Adrenal gland (tissue), 5 donors: ENCODE measurements at regions not wholly inside any gene's neighbourhood (a gene's known extent, or its start where the extent isn't known, plus 50 kb on each side); places are given as distances from the start of the nearest gene placed in this dataset.

Experiments
- POLR2A ChIP-seq, 2 donors: fragments of 450-650 bp; IDR thresholded peaks; one replicate each; pipeline ENCODE4 v1.6.1; 2017; ENCODE audit warnings: antibody characterized with exemption in 2 of 2, mild to moderate bottlenecking in 2 of 2, moderate library complexity in 1 of 2
- TF ChIP-seq, protein P1 (sequence below), 6 experiments: fragments of 450-650 bp in 4 of 6; fragments of 200-600 bp in 2 of 6; sonication (generic) in 1 of 6; IDR thresholded peaks; 1 replicate in 5 of 6; 2 replicates in 1 of 6; pipeline versions ENCODE4 v1.5.1 to v1.8.0; 2016 to 2021; ENCODE audit warnings: antibody characterized with exemption in 6 of 6, mild to moderate bottlenecking in 2 of 6, moderate library complexity in 1 of 6
- donor health status: DM: no; HTN: no; CAD: no.

DNA sequence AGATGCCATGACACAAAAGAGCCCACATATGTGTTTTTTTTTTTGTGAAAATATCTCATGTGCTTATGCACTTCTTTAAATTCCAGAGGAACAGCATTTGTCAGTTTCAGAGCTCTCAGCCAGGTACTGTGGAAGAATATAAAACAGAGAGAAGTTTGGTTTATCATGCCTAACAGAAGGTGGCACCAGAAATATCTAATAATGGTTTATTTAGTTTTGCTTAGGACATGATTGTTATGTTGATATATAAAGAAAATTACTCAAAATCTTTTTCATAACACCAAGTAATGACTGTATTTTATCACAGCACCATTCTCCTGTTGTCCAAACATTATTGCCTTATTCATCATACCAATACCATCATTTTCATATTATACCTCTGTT, 455.6 kb upstream of the ACTBL2 start:
- TF ChIP-seq, protein P1, sequence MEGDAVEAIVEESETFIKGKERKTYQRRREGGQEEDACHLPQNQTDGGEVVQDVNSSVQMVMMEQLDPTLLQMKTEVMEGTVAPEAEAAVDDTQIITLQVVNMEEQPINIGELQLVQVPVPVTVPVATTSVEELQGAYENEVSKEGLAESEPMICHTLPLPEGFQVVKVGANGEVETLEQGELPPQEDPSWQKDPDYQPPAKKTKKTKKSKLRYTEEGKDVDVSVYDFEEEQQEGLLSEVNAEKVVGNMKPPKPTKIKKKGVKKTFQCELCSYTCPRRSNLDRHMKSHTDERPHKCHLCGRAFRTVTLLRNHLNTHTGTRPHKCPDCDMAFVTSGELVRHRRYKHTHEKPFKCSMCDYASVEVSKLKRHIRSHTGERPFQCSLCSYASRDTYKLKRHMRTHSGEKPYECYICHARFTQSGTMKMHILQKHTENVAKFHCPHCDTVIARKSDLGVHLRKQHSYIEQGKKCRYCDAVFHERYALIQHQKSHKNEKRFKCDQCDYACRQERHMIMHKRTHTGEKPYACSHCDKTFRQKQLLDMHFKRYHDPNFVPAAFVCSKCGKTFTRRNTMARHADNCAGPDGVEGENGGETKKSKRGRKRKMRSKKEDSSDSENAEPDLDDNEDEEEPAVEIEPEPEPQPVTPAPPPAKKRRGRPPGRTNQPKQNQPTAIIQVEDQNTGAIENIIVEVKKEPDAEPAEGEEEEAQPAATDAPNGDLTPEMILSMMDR (IDR thresholded peaks at IDR 0.05), result no peak
- no peak for TF ChIP-seq POLR2A (IDR thresholded peaks at IDR 0.05)
